OCI-LY1 (cell line): ENCODE measurements at regions not wholly inside any gene's neighbourhood (a gene's known extent, or its start where the extent isn't known, plus 50 kb on each side); places are given as distances from the start of the nearest gene placed in this dataset.

Experiments used
- H2AFZ ChIP-seq: fragments of 200-600 bp; sonication (generic), shearing (Covaris generic); 2 replicates; pipeline ENCODE4 v1.6.0; 2014; ENCODE audit warnings: antibody characterized with exemption, mild to moderate bottlenecking, low read length
- H3F3A ChIP-seq: fragments of 200-600 bp; sonication (generic), shearing (Covaris generic); 2 replicates; pipeline ENCODE4 v1.6.0; 2014; ENCODE audit warnings: mild to moderate bottlenecking, antibody characterized with exemption, low read length, moderate library complexity; ENCODE audit not compliant: insufficient read depth
- H3K27ac ChIP-seq: fragments of 200-600 bp; sonication (generic); 2 replicates; pipeline ENCODE4 v1.5.1; 2014; ENCODE audit warnings: low read length, mixed run types, mild to moderate bottlenecking, low read depth; ENCODE audit not compliant: poor library complexity, severe bottlenecking
- H3K27me3 ChIP-seq: fragments of 200-600 bp; sonication (generic); 2 replicates; pipeline ENCODE4 v1.6.0; 2014; ENCODE audit warnings: antibody characterized with exemption, mild to moderate bottlenecking, low read length, moderate library complexity; ENCODE audit not compliant: insufficient read depth
- H3K36me3 ChIP-seq: fragments of 200-600 bp; sonication (generic); 2 replicates; pipeline ENCODE4 v1.6.1; 2014; ENCODE audit warnings: mild to moderate bottlenecking, antibody characterized with exemption, low read length, moderate library complexity, mixed read lengths; ENCODE audit not compliant: insufficient read depth
- H3K4me1 ChIP-seq: fragments of 200-600 bp; sonication (generic); 2 replicates; pipeline ENCODE4 v1.5.1; 2014; ENCODE audit warnings: mild to moderate bottlenecking, low read length, moderate library complexity; ENCODE audit not compliant: insufficient read depth, severe bottlenecking
- H3K4me2 ChIP-seq: fragments of 200-600 bp; sonication (generic), shearing (Covaris generic); 2 replicates; pipeline ENCODE4 v1.6.1; 2014; ENCODE audit warnings: low read length
- H3K4me3 ChIP-seq: fragments of 200-600 bp; sonication (generic); 2 replicates; pipeline ENCODE4 v1.5.1; 2014; ENCODE audit warnings: low read length, low read depth, mild to moderate bottlenecking, mixed read lengths; ENCODE audit not compliant: poor library complexity, severe bottlenecking
- H3K79me2 ChIP-seq: fragments of 200-600 bp; shearing (Covaris generic); 2 replicates; pipeline ENCODE4 v1.6.1; 2016; ENCODE audit warnings: mixed run types, low read length, mixed read lengths; ENCODE audit not compliant: insufficient read depth
- H3K9ac ChIP-seq: fragments of 200-600 bp; sonication (generic), shearing (Covaris generic); 2 replicates; pipeline ENCODE4 v1.6.1; 2014; ENCODE audit warnings: mild to moderate bottlenecking, low read length, mixed read lengths
- H3K9me2 ChIP-seq: fragments of 200-600 bp; sonication (generic), shearing (Covaris generic); 2 replicates; pipeline ENCODE4 v1.6.1; 2014; ENCODE audit warnings: low read depth, mild to moderate bottlenecking, low read length, mixed read lengths
- H3K9me3 ChIP-seq: fragments of 200-600 bp; shearing (Covaris generic); 2 replicates; pipeline ENCODE4 v1.6.1; 2014; ENCODE audit warnings: low read length, mixed read lengths
- H4K20me1 ChIP-seq: fragments of 200-600 bp; sonication (generic), shearing (Covaris generic); 2 replicates; pipeline ENCODE4 v1.6.0; 2016; ENCODE audit warnings: mild to moderate bottlenecking, low read length; ENCODE audit not compliant: insufficient read depth
- EZH2 ChIP-seq: fragments of 200-600 bp; sonication (generic), shearing (Covaris generic); IDR thresholded peaks from 2 replicates; pipeline ENCODE4 v1.8.0; 2017; ENCODE audit warnings: borderline replicate concordance, mixed run types, mild to moderate bottlenecking, antibody characterized with exemption, low read length, moderate library complexity, mixed read lengths
- TF ChIP-seq, protein P1 (sequence below): fragments of 200-600 bp; sonication (generic), shearing (Covaris generic); IDR thresholded peaks from 2 replicates; pipeline ENCODE4 v1.5.1; 2017; ENCODE audit warnings: mild to moderate bottlenecking, antibody characterized with exemption, low read length, moderate library complexity, mixed read lengths

DNA sequence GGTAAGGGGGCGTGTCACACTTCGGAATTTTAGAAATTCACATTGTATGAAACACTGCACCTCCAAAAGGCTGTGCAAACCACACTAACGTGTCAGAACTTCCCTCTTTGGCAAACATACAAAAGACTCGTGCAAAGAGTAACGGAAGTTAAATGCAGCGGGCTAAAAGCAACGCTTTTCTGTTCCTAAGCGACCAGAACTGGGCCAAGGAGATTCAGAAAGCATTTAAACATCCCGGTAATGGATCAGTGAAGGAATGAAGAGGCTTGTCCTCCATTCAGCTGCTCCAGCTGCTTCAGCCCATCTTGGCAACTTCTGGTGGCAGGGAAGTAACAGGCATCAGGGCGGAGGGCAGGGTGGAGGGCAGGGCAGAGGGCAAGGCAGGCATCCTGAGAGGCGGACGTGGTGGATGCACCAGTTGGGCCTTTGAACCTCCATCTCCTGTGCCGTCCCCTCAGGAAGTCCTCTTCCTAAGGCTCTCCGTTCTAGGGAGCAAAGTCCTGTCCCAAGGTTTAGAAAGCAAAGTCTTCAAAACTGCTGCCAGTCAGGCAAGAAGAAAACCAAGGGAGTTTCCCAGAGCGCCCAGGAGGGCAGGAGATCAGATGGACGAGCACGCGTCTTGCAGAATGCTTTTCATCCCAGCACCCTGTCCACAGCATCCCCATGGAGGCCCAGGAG lies 230.7 kb downstream of the ZNF516 start:
- Histone ChIP-seq H3K9me2 (no peaks in the 10 kb centered on the region), H3K9ac (no peak overlapping the region), H3K79me2 (no peaks in the 10 kb centered on the region), H4K20me1 (no peaks in the 10 kb centered on the region), H3K36me3 (no peaks in the 10 kb centered on the region), H3F3A (no peaks in the 10 kb centered on the region), H3K27ac (no peak overlapping the region), H2AFZ (no peak overlapping the region), H3K4me3 (no peak overlapping the region), H3K4me1 (no peaks in the 10 kb centered on the region), H3K9me3 (no peaks in the 10 kb centered on the region), H3K4me2 (no peak overlapping the region), H3K27me3 (no peaks in the 10 kb centered on the region)
- TF ChIP-seq, protein P1, sequence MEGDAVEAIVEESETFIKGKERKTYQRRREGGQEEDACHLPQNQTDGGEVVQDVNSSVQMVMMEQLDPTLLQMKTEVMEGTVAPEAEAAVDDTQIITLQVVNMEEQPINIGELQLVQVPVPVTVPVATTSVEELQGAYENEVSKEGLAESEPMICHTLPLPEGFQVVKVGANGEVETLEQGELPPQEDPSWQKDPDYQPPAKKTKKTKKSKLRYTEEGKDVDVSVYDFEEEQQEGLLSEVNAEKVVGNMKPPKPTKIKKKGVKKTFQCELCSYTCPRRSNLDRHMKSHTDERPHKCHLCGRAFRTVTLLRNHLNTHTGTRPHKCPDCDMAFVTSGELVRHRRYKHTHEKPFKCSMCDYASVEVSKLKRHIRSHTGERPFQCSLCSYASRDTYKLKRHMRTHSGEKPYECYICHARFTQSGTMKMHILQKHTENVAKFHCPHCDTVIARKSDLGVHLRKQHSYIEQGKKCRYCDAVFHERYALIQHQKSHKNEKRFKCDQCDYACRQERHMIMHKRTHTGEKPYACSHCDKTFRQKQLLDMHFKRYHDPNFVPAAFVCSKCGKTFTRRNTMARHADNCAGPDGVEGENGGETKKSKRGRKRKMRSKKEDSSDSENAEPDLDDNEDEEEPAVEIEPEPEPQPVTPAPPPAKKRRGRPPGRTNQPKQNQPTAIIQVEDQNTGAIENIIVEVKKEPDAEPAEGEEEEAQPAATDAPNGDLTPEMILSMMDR: no peak
- TF ChIP-seq EZH2: no peak

DNA sequence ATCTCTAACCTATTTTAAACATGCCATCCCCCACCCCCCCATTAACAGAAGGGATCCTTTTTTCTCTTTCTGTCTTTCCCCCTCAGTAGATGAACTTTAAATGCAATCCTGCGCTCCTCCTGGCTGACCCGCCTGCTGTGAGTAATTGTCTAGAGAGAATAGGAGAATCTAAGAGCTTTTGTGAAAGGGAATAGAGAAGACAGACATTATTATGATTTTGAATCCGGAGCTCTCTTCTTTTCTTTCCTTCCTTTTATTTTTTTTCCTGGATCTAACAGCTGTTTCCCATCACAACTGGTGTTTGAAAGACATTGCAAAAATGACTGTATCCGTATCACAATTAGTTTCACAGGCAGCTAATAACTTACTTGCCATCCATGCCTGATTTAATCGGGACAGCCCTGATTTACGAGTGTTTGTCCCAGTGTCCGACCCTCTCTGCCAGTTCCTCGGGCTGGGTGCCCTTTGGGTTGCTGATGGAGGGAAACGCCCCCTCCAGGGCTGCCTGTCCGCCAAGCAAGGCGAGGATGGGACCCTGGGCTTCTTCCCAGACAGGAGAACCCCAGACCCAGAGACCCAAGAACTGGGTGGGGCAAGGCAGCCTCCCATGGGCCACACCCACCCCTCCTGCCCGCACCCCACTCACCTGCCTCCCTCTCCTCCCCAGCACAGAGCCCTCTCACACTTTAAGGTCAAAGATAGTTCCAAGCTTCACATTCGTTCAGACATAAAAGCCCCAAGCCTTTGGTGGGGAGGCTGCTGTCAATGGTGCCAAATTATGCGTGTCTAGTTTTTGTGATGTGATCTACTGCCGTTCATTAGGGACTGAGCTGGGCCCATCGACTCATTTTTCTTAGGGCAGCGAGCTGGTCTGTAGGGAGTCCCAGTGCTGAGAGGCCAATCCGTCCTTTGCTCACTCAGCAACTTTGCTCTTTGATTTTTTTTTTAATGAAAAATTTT lies 231.7 kb downstream of the ZNF516 start:
- H3K9ac ChIP-seq: no peak overlapping the region

GRCh38 chr18:76260941-76261472 lies 234.0 kb downstream of the ZNF516 start:
- H3K4me1 ChIP-seq: no peaks in the 10 kb centered on the region
- no peak overlapping the region for H3K4me3 ChIP-seq
- H3K9ac ChIP-seq: no peak overlapping the region
- no peaks in the 10 kb centered on the region for H3K9me2 ChIP-seq
- H3K79me2 ChIP-seq: no peaks in the 10 kb centered on the region
- no peak overlapping the region for H2AFZ ChIP-seq
- H3K4me2 ChIP-seq: no peak overlapping the region
- H3K27ac ChIP-seq: no peak overlapping the region
- H3F3A ChIP-seq: no peaks in the 10 kb centered on the region
- H4K20me1 ChIP-seq: no peaks in the 10 kb centered on the region
- H3K9me3 ChIP-seq: no peaks in the 10 kb centered on the region
- no peaks in the 10 kb centered on the region for H3K27me3 ChIP-seq
- no peak for TF ChIP-seq EZH2
- TF ChIP-seq, protein P1: no peak
- H3K36me3 ChIP-seq: no peaks in the 10 kb centered on the region

More for the DNA sequence above, 231.7 kb downstream of the ZNF516 start:
- H3K4me2 ChIP-seq: no peak overlapping the region
- no peaks in the 10 kb centered on the region for H4K20me1 ChIP-seq
- no peaks in the 10 kb centered on the region for H3K4me1 ChIP-seq
- no peak overlapping the region for H3K4me3 ChIP-seq
- no peaks in the 10 kb centered on the region for H3F3A ChIP-seq
- no peaks in the 10 kb centered on the region for H3K79me2 ChIP-seq
- no peaks in the 10 kb centered on the region for H3K9me2 ChIP-seq
- H3K36me3 ChIP-seq: no peaks in the 10 kb centered on the region
- TF ChIP-seq, protein P1: no peak
- TF ChIP-seq EZH2: no peak
- H3K9me3 ChIP-seq: no peaks in the 10 kb centered on the region
- no peak overlapping the region for H3K27ac ChIP-seq
- no peak overlapping the region for H2AFZ ChIP-seq
- no peaks in the 10 kb centered on the region for H3K27me3 ChIP-seq
